ENCODE measurements at regions not wholly inside any gene's neighbourhood (a gene's known extent, or its start where the extent isn't known, plus 50 kb on each side); places are given as distances from the start of the nearest gene placed in this dataset.

DNA sequence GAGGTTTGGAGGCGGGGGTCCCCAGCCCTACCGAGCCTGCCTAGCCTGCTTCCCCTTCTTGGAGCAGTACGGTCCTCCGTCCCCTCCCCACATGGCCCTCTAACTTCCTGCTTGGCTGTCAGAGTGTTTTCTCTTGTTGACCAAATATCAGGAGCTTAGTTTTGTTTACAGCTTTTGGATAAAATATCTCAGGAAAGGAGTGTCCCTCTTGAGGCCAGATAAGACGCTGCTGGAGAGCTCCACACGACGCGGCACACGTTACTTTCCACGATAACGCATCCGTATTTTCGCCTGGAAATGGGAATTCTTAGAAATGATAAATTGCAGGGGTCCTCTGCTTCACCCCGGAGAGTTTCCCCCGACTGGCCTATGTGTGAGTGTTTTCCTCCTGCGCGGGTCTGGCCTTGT lies 182.9 kb downstream of the MAF start:
- Histone ChIP-seq H4K20me1 (ENCODE audit: insufficient read depth) (no peaks in the 10 kb centered on the region), H3K4me3 (ENCODE audit: low read depth in 2 of 2, low read length in 1 of 2) (no peak overlapping the region), H3K9me3 (no peaks in the 10 kb centered on the region), H3K9me2 (no peaks in the 10 kb centered on the region), H3K4me1 (ENCODE audit: control insufficient read depth in 1 of 2, insufficient read depth in 2 of 2, low read depth in 1 of 2, low read length in 1 of 2) (peaks cover 0 to 12% of the 10 kb centered on the region in 2 experiments; a peak in 2 of 4 replicates), H2AFZ (ENCODE audit: low read depth) (no peak overlapping the region), H3K27ac (ENCODE audit: low read depth in 2 of 2, low read length in 1 of 2) (no peak overlapping the region), H3K9ac (no peak overlapping the region), H3K36me3 (replicated peaks in 1 of 2; ENCODE audit: control insufficient read depth in 1 of 2, insufficient read depth in 2 of 2, low read length in 1 of 2) (no peaks in the 10 kb centered on the region), H3K79me2 (ENCODE audit: insufficient read depth) (no peaks in the 10 kb centered on the region), H3K4me2 (no peak overlapping the region), H3F3A (replicated peaks; ENCODE audit: insufficient read depth) (no peaks in the 10 kb centered on the region), H3K27me3 (ENCODE audit: insufficient read depth) (no peaks in the 10 kb centered on the region)
- TF ChIP-seq SIN3A (IDR thresholded peaks at IDR 0.05; ENCODE audit: borderline replicate concordance, low read depth, low read length) (no peak), ELF1 (IDR thresholded peaks at IDR 0.05) (no peak), FOXM1 (IDR thresholded peaks at IDR 0.05; ENCODE audit: low read depth) (no peak), SMC3 (IDR thresholded peaks at IDR 0.05; ENCODE audit: low read depth, low read length) (no peak), NRF1 (IDR thresholded peaks at IDR 0.05; ENCODE audit: low read depth, low read length) (no peak), CHD2 (IDR thresholded peaks at IDR 0.05; ENCODE audit: low read length, partially characterized antibody) (no peak), POLR2AphosphoS5 (IDR thresholded peaks at IDR 0.05; ENCODE audit: low read depth, low read length) (no peak), FOXJ3 (CRISPR knock-in tag; IDR thresholded peaks at IDR 0.05) (no peak), RXRA (IDR thresholded peaks at IDR 0.05; ENCODE audit: borderline replicate concordance, low read depth) (no peak), EZH2phosphoT487 (IDR thresholded peaks at IDR 0.05; ENCODE audit: borderline replicate concordance, low read depth) (no peak), FOSL2 (IDR thresholded peaks at IDR 0.05; ENCODE audit: borderline replicate concordance, low read depth) (no peak), TAF1 (IDR thresholded peaks at IDR 0.05; ENCODE audit: borderline replicate concordance, low read depth, low read length) (no peak), MEF2A (IDR thresholded peaks at IDR 0.05; ENCODE audit: borderline replicate concordance, low read depth) (no peak), MXI1 (IDR thresholded peaks at IDR 0.05; ENCODE audit: low read depth, low read length) (no peak), GABPA (IDR thresholded peaks at IDR 0.05; ENCODE audit: low read depth) (no peak), NFIC (IDR thresholded peaks at IDR 0.05; ENCODE audit: borderline replicate concordance) (no peak)
- TF ChIP-seq, protein P1, sequence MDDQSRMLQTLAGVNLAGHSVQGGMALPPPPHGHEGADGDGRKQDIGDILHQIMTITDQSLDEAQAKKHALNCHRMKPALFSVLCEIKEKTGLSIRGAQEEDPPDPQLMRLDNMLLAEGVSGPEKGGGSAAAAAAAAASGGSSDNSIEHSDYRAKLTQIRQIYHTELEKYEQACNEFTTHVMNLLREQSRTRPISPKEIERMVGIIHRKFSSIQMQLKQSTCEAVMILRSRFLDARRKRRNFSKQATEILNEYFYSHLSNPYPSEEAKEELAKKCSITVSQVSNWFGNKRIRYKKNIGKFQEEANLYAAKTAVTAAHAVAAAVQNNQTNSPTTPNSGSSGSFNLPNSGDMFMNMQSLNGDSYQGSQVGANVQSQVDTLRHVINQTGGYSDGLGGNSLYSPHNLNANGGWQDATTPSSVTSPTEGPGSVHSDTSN (IDR thresholded peaks at IDR 0.05): no peak
- TF ChIP-seq, protein P2, sequence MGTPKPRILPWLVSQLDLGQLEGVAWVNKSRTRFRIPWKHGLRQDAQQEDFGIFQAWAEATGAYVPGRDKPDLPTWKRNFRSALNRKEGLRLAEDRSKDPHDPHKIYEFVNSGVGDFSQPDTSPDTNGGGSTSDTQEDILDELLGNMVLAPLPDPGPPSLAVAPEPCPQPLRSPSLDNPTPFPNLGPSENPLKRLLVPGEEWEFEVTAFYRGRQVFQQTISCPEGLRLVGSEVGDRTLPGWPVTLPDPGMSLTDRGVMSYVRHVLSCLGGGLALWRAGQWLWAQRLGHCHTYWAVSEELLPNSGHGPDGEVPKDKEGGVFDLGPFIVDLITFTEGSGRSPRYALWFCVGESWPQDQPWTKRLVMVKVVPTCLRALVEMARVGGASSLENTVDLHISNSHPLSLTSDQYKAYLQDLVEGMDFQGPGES (IDR thresholded peaks at IDR 0.05; ENCODE audit: low read depth, low read length): no peak
- TF ChIP-seq, protein P3, sequence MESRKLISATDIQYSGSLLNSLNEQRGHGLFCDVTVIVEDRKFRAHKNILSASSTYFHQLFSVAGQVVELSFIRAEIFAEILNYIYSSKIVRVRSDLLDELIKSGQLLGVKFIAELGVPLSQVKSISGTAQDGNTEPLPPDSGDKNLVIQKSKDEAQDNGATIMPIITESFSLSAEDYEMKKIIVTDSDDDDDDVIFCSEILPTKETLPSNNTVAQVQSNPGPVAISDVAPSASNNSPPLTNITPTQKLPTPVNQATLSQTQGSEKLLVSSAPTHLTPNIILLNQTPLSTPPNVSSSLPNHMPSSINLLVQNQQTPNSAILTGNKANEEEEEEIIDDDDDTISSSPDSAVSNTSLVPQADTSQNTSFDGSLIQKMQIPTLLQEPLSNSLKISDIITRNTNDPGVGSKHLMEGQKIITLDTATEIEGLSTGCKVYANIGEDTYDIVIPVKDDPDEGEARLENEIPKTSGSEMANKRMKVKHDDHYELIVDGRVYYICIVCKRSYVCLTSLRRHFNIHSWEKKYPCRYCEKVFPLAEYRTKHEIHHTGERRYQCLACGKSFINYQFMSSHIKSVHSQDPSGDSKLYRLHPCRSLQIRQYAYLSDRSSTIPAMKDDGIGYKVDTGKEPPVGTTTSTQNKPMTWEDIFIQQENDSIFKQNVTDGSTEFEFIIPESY (IDR thresholded peaks at IDR 0.05; ENCODE audit: borderline replicate concordance, low read depth): no peak
- TF ChIP-seq, protein P4, sequence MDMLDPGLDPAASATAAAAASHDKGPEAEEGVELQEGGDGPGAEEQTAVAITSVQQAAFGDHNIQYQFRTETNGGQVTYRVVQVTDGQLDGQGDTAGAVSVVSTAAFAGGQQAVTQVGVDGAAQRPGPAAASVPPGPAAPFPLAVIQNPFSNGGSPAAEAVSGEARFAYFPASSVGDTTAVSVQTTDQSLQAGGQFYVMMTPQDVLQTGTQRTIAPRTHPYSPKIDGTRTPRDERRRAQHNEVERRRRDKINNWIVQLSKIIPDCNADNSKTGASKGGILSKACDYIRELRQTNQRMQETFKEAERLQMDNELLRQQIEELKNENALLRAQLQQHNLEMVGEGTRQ (IDR thresholded peaks at IDR 0.05; ENCODE audit: borderline replicate concordance, low read depth, low read length): no peak
- ChIA-PET CTCF (no interaction called here), POLR2A (no interaction called here)
- WGBS (ENCODE audit: low lambda C conversion rate): 59% methylated on average over 17 of the region's 17 CpGs
- DNase-seq: no peak

Data from SK-N-SH (cell line).